ENCODE measurements at regions not wholly inside any gene's neighbourhood (a gene's known extent, or its start where the extent isn't known, plus 50 kb on each side); places are given as distances from the start of the nearest gene placed in this dataset.

DNA sequence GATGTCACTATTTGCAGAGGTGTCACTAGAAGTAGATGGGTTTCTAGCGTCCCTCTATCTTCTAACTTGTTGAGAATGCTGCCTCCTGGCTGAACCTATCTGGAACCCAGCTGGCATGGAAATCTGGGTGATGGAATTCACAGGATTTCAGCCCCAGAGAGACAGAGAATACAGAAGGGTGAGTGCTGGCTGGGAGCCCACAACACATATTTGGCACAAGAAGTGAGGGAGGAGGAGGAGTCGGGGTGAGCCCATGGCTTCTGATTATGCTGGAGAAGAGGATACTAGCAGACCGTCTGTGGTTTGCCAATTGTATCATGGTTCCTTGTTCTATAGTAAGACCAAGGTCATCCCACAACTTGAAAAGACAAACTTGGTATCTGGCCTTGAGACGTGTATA is 557.8 kb upstream of the SALL1 start:
- no peak for DNase-seq

- DNase-seq, result no peak
Observed at GRCh38 chr16:51707666-51708065, 556.6 kb upstream of the SALL1 start.

DNA sequence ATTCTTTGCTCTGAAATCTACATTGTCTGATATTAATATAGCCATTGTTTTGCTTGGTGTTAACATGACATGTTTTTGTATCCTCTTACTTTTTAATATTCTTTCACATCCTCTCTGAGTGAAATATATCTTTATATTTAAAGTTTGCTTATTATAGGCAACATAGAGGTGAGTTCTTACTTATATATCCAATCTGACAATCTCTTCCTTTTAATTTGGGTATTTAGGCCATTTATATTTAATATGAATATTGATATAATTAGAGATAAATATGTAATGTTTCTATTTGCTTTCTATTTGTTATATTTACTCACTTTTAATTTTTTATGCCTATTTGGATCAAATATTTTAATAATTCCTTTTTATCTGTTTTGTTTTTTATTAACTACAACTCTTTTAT is 554.1 kb upstream of the SALL1 start:
- DNase-seq, result no peak

DNA sequence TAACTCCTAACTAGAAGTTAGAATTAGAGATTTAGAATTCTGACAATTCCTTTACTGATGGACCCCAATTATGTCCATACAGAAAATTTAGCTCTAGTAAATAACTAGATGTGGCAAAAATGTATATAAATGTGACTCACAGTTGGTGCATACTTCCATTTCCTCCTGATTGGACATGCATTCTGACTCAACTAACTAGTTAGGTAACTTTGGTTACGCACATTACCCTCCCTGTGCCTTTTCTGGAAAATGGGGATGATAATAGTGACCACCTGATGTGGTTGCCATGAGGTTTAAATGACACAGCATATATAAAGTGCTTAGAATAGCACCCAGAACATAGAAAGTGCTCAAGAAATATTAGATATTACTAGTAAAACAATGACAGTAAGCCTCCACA is 550.0 kb upstream of the SALL1 start:
- no peak for DNase-seq

- DNase-seq, result no peak
Observed at GRCh38 chr16:51699686-51700396, 548.8 kb upstream of the SALL1 start.

DNA sequence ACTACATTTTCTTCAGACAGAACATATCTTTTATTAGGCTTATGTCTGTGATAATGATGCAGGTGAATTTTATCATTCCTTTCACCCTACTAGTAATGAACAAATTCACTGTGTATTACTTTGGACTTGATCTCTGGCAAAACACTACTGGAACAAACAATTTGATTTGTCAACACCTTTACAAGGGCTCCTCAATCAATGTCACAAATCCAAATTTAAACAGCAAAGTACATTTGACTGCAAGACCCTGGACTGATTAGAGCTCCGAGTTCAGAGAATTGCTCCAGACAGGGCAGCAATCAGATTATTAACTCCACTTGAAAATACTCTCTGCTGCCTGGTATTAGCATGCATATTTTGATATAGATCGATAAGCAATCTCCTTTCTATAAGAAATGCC is 547.6 kb upstream of the SALL1 start:
- no peak for DNase-seq

GRCh38 chr16:51697454-51697853 is 546.4 kb upstream of the SALL1 start:
- DNase-seq, result no peak

DNA sequence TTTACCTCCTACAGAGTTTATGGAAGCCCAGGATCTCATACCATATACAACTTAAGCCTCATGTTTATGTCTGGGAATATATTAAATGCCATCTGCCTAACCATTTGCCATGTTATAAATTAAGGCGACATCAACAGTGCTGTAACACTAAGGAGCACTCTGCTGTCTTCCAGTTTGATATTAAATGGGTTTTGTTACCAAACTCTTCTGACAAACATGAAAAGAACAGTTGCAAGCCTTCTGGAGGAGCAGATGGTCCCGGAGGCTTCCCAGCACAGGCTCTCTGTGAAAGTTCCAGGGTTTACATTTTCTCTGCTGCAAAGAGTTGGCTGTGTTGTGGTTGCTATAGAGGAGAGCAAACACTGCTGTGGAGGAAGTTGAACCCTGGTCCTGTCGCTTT is 545.3 kb upstream of the SALL1 start:
- peak in 1 of 2 donors; percentile 32 for DNase-seq

GRCh38 chr16:51691109-51691508 is 540.0 kb upstream of the SALL1 start:
- no peak for DNase-seq

DNA sequence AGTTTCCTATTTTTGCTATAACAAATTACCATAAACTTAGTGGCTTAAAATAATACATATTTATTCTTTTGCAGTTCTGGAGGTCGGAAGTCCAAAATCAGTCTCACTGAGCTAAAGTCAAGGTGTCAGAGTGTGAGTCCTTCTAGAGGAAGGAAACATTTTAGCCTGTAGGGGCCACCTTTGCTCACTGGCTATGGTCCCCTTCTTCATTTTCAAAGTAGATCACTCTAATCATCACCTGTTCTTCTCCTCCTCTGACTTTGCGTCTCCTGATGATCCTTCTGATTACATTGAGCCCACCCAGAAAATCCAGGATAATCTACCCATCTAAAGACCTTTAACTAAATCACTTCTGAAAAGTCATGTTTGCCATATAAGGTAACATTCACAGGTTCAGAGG is 534.4 kb upstream of the SALL1 start:
- DNase-seq, result no peak

- DNase-seq, result no peak
Observed at GRCh38 chr16:51683882-51684281, 532.8 kb upstream of the SALL1 start.

GRCh38 chr16:51682905-51683304 is 531.8 kb upstream of the SALL1 start:
- no peak for DNase-seq

GRCh38 chr16:51674615-51675014 is 523.5 kb upstream of the SALL1 start:
- DNase-seq, result no peak

GRCh38 chr16:51670527-51670926 is 519.5 kb upstream of the SALL1 start:
- DNase-seq, result no peak

GRCh38 chr16:51666821-51667220 is 515.8 kb upstream of the SALL1 start:
- no peak for DNase-seq

- DNase-seq, result no peak
Observed at GRCh38 chr16:51666074-51666473, 515.0 kb upstream of the SALL1 start.

DNA sequence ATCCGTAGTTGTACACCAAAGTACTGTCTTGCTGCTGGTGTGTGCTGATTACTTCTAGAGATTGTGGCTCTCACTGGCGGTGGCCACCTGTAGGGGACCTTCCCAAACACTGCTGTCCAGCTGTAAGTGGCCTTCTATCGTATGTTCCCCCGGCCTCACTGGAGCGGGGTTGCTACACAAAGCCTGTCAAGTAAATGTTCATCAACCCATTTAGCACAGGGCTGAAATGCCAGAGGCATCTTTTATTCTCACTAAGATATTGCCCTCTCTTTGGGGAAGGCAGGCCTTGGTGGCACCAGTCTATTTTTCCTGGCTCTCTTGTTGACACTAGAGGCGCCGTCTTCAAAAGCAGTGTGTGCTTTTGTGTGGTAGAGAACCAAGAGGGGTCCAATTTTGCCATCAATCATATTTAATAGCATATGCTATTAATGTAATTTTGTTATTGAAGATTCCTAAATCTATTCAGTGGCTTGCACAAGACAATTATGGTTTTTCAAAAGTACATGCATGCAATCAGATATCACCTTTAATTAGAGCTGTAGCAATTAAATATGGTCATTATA is 514.4 kb upstream of the SALL1 start:
- no peak for DNase-seq

DNA sequence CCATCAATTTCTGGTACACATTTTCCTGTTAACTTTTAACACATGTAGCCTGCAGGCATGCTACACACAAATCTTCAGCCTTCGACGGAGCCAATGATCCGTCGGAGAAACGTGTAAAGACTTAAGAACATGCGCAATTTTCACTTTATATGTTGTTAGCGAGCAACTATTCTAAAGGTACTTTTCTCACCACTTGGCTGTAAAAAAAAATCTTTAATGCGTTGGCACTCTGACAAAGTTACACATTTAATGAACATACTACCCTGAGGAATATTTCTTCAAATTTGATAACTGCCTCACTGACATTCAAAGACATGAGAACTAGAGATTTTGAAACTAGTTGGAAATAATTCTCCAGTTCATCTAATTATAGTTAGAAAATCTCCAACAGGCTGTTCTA is 507.5 kb upstream of the SALL1 start:
- DNase-seq, result no peak

- no peak for DNase-seq
Observed at GRCh38 chr16:51657848-51658247, 506.8 kb upstream of the SALL1 start.

GRCh38 chr16:51655249-51655648 is 504.2 kb upstream of the SALL1 start:
- DNase-seq, result no peak

GRCh38 chr16:51651061-51651466 is 500.0 kb upstream of the SALL1 start:
- peak in 1 of 2 donors; percentile 43 for DNase-seq

DNA sequence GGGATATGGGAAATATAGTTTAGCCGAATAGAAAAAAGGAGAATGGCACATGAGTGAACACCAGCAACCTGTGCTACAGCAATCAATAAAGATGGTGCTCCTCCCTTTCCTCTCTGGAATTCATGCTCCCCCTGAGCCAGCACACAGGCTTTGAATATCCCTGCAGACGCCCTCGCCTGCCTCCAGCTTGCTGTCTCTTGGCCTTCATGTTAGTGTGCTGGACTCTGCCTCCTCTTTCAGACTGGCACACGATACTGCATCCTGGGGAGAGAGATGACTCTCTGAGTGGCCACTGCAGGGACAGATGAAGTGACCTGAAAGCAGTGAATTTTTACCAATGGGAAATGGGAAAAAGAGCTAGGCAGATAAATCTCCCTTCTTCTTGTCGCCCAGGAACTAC is 498.6 kb upstream of the SALL1 start:
- no peak for DNase-seq

GRCh38 chr16:51648526-51648925 is 497.5 kb upstream of the SALL1 start:
- DNase-seq, result no peak

DNA sequence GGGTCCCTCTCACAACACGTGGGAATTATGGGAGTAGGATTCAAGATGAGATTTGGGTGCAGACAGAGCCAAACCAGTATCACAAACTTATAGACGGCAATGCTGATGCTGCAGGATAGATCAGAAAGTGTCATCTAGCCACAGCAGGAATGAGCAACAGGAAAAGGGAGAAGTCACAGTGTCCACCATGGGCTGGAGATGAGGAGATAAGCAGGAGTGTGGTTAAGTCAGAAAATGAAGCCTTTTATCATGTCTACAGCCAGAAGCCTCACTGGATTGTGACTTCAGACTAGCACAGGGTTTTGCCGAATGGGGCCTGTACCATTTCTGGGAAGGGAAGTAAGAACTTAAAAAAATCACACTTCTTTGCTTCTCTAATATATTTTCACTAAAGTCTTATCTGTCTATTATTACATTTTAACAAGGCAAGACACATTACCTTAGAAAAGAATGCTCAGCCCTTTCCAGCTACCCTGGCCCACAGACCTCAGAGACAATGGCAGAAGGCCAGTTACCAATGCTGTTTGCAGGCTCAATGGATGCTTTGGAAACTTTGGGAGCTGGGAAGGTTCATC is 490.2 kb upstream of the SALL1 start:
- no peak for DNase-seq

DNA sequence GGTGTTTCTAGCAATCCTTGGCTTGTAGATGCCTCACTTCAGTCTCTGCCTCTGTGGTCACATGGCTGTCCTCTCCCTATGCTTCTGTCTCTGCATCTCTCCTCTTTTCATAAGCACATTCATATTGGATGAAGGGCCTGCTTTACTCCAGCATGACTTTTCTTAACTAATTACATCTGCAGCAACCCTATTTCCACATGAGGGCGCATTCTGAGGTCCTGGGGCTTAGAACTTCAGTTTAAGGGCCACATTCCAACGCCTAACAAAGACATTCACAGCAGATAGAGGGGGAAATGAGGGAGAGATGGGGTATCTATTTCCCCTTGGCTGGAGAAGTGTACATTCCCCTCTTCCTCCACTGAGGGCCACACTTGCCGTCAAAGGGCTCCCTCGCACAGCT is 489.1 kb upstream of the SALL1 start:
- no peak for DNase-seq

Data from hippocampal formation (tissue), 2 donors.